ENCODE measurements at regions not wholly inside any gene's neighbourhood (a gene's known extent, or its start where the extent isn't known, plus 50 kb on each side); places are given as distances from the start of the nearest gene placed in this dataset.

GRCh38 chr3:24688446-24689148 is 193.9 kb upstream of the THRB start:
- no peak overlapping the region for H3K4me3 Mint-ChIP-seq
- no peaks in the 10 kb centered on the region for H3K36me3 ChIP-seq (replicated peaks in 1 of 2; ENCODE audit: control insufficient read depth in 1 of 2, insufficient read depth in 2 of 2, low read length in 2 of 2)
- H3K36me3 Mint-ChIP-seq: no peaks in the 10 kb centered on the region
- no peak overlapping the region for H3K4me3 ChIP-seq (replicated peaks in 1 of 3; ENCODE audit: low read depth in 2 of 3, low read length in 3 of 3)
- H3K27me3 Mint-ChIP-seq (ENCODE audit: low read depth in 3 of 3): peaks cover 0 to 6% (median 3%) of the 10 kb centered on the region in 3 donors
- no peak for DNase-seq
- TF ChIP-seq CTCF (IDR thresholded peaks at IDR 0.05): no peak
- H3K27me3 ChIP-seq (ENCODE audit: control insufficient read depth in 2 of 2, insufficient read depth in 2 of 2, low read length in 2 of 2): peaks cover 0 to 3% of the 10 kb centered on the region in 2 donors
- no peak overlapping the region for H3K4me2 ChIP-seq (replicated peaks; ENCODE audit: extremely low read depth, low read length, poor library complexity, severe bottlenecking)
- H3K27ac ChIP-seq (ENCODE audit: low read depth in 1 of 2, low read length in 2 of 2): no peak overlapping the region
- H3K9me3 Mint-ChIP-seq: no peaks in the 10 kb centered on the region
- no peak overlapping the region for H3K27ac Mint-ChIP-seq
- intact Hi-C loops (cut with micrococcal nuclease): loop anchor here in 1 of 2 donors (10.0 kb wide), 1 partner anchor 906 kb away; no protein-coding TSS in a partner anchor
- H3K4me1 Mint-ChIP-seq: peaks cover 4% of the 10 kb centered on the region
- no peaks in the 10 kb centered on the region for H3K9me3 ChIP-seq (replicated peaks in 1 of 2; ENCODE audit: control insufficient read depth in 1 of 2, insufficient read depth in 1 of 2, low read length in 2 of 2)
- no peak overlapping the region for H3K9ac ChIP-seq (ENCODE audit: insufficient read depth, low read length, poor library complexity, severe bottlenecking)
- no CpG with 5 or more reads among the region's 2 CpGs for WGBS (ENCODE audit: insufficient coverage)
- no peaks in the 10 kb centered on the region for H3K79me2 ChIP-seq (ENCODE audit: insufficient read depth, low read length)
- no peak overlapping the region for H2AFZ ChIP-seq (ENCODE audit: insufficient read depth, low read depth, low read length, poor library complexity, severe bottlenecking)
- H3K4me1 ChIP-seq (ENCODE audit: control insufficient read depth in 1 of 2, insufficient read depth in 2 of 2, low read length in 2 of 2): no peaks in the 10 kb centered on the region
- no peaks in the 10 kb centered on the region for H4K20me1 ChIP-seq (ENCODE audit: insufficient read depth, low read length)

GRCh38 chr3:24689353-24689752 is 194.7 kb upstream of the THRB start:
- H3K4me3 ChIP-seq (replicated peaks in 1 of 3; ENCODE audit: low read depth in 2 of 3, low read length in 3 of 3): no peak overlapping the region
- H3K27me3 Mint-ChIP-seq (ENCODE audit: low read depth in 3 of 3): peaks cover 0 to 3% (median 0%) of the 10 kb centered on the region in 3 donors
- H3K9me3 ChIP-seq (replicated peaks in 1 of 2; ENCODE audit: control insufficient read depth in 1 of 2, insufficient read depth in 1 of 2, low read length in 2 of 2): no peaks in the 10 kb centered on the region
- no peaks in the 10 kb centered on the region for H3K36me3 ChIP-seq (replicated peaks in 1 of 2; ENCODE audit: control insufficient read depth in 1 of 2, insufficient read depth in 2 of 2, low read length in 2 of 2)
- H3K27ac ChIP-seq (ENCODE audit: low read depth in 1 of 2, low read length in 2 of 2): no peak overlapping the region
- H3K4me3 Mint-ChIP-seq: no peak overlapping the region
- H3K27ac Mint-ChIP-seq: no peak overlapping the region
- no peaks in the 10 kb centered on the region for H3K79me2 ChIP-seq (ENCODE audit: insufficient read depth, low read length)
- H3K4me1 Mint-ChIP-seq: peaks cover 4% of the 10 kb centered on the region
- H3K4me1 ChIP-seq (ENCODE audit: control insufficient read depth in 1 of 2, insufficient read depth in 2 of 2, low read length in 2 of 2): no peaks in the 10 kb centered on the region
- H3K36me3 Mint-ChIP-seq: no peaks in the 10 kb centered on the region
- 82% methylated on average over 1 of the region's 3 CpGs for WGBS (ENCODE audit: insufficient coverage)
- H2AFZ ChIP-seq (ENCODE audit: insufficient read depth, low read depth, low read length, poor library complexity, severe bottlenecking): no peak overlapping the region
- no peak overlapping the region for H3K4me2 ChIP-seq (replicated peaks; ENCODE audit: extremely low read depth, low read length, poor library complexity, severe bottlenecking)
- peaks cover 0 to 3% of the 10 kb centered on the region in 2 donors for H3K27me3 ChIP-seq (ENCODE audit: control insufficient read depth in 2 of 2, insufficient read depth in 2 of 2, low read length in 2 of 2)
- H4K20me1 ChIP-seq (ENCODE audit: insufficient read depth, low read length): no peaks in the 10 kb centered on the region
- H3K9me3 Mint-ChIP-seq: peaks cover 0 to 2% (median 0%) of the 10 kb centered on the region in 7 donors
- TF ChIP-seq CTCF (IDR thresholded peaks at IDR 0.05): no peak
- H3K9ac ChIP-seq (ENCODE audit: insufficient read depth, low read length, poor library complexity, severe bottlenecking): no peak overlapping the region
- no peak for DNase-seq
- intact Hi-C loops (cut with micrococcal nuclease): loop anchor here in 1 of 2 donors (10.0 kb wide), 1 partner anchor 905 kb away; no protein-coding TSS in a partner anchor

All from CD14-positive monocyte (primary cell).